COLO668 (cell line): ENCODE measurements at regions not wholly inside any gene's neighbourhood (a gene's known extent, or its start where the extent isn't known, plus 50 kb on each side); places are given as distances from the start of the nearest gene placed in this dataset.
A peak's percentile ranks its signal among the peaks of the same experiment; 100 is the strongest.

ENCODE experiments used
- DNase-seq: peaks from one replicate; lab custom pipeline; 2025; ENCODE audit not compliant: unreplicated experiment; lab: John Stamatoyannopoulos, UW

- no peak for DNase-seq
Measured at GRCh38 chr2:122927197-122927596, 1097.9 kb upstream of the CNTNAP5 start.

GRCh38 chr2:122927710-122928557 lies 1097.2 kb upstream of the CNTNAP5 start:
- no peak for DNase-seq

GRCh38 chr2:122929347-122929746 lies 1095.7 kb upstream of the CNTNAP5 start:
- DNase-seq: no peak

- no peak for DNase-seq
Measured at GRCh38 chr2:122935506-122935905, 1089.6 kb upstream of the CNTNAP5 start.

GRCh38 chr2:122939796-122940195 lies 1085.3 kb upstream of the CNTNAP5 start:
- DNase-seq: no peak

- no peak for DNase-seq
Measured at GRCh38 chr2:122949523-122949922, 1075.6 kb upstream of the CNTNAP5 start.

- no peak for DNase-seq
Measured at GRCh38 chr2:122955776-122956175, 1069.3 kb upstream of the CNTNAP5 start.

GRCh38 chr2:122960759-122961641 lies 1064.1 kb upstream of the CNTNAP5 start:
- DNase-seq: peak; percentile 55

GRCh38 chr2:122966461-122966860 lies 1058.6 kb upstream of the CNTNAP5 start:
- DNase-seq: no peak

- DNase-seq: no peak
Measured at GRCh38 chr2:122977580-122977979, 1047.5 kb upstream of the CNTNAP5 start.

- DNase-seq: no peak
Measured at GRCh38 chr2:122980671-122981070, 1044.4 kb upstream of the CNTNAP5 start.

GRCh38 chr2:122982936-122983335 lies 1042.2 kb upstream of the CNTNAP5 start:
- no peak for DNase-seq

- DNase-seq: no peak
Measured at GRCh38 chr2:122988395-122989221, 1036.5 kb upstream of the CNTNAP5 start.

GRCh38 chr2:122993592-122993991 lies 1031.5 kb upstream of the CNTNAP5 start:
- no peak for DNase-seq

- no peak for DNase-seq
Measured at GRCh38 chr2:122999258-122999657, 1025.8 kb upstream of the CNTNAP5 start.

GRCh38 chr2:122999821-123000220 lies 1025.3 kb upstream of the CNTNAP5 start:
- DNase-seq: no peak

- no peak for DNase-seq
Measured at GRCh38 chr2:123002660-123003248, 1022.3 kb upstream of the CNTNAP5 start.

- DNase-seq: no peak
Measured at GRCh38 chr2:123015186-123015585, 1009.9 kb upstream of the CNTNAP5 start.

- no peak for DNase-seq
Measured at GRCh38 chr2:123035541-123035940, 989.5 kb upstream of the CNTNAP5 start.

- no peak for DNase-seq
Measured at GRCh38 chr2:123036300-123036699, 988.8 kb upstream of the CNTNAP5 start.

- no peak for DNase-seq
Measured at GRCh38 chr2:123040506-123040905, 984.6 kb upstream of the CNTNAP5 start.
